Activated naive CD4-positive, alpha-beta T cell treated with anti-CD3 and anti-CD28 coated beads, Interleukin-2, amount 50 U/mL, for 16 hours (primary cell): ENCODE measurements at regions not wholly inside any gene's neighbourhood (a gene's known extent, or its start where the extent isn't known, plus 50 kb on each side); places are given as distances from the start of the nearest gene placed in this dataset.
A peak's percentile ranks its signal among the peaks of the same experiment; 100 is the strongest.
"Not testable (repeated sequence)": the region's sequence is repeated elsewhere in the genome, so short reads cannot be mapped to it uniquely, and the experiment has no call there.

Experiments used
- DNase-seq: peaks from one replicate; pipeline ENCODE4 v3.0.0-alpha.2; 2020

DNA sequence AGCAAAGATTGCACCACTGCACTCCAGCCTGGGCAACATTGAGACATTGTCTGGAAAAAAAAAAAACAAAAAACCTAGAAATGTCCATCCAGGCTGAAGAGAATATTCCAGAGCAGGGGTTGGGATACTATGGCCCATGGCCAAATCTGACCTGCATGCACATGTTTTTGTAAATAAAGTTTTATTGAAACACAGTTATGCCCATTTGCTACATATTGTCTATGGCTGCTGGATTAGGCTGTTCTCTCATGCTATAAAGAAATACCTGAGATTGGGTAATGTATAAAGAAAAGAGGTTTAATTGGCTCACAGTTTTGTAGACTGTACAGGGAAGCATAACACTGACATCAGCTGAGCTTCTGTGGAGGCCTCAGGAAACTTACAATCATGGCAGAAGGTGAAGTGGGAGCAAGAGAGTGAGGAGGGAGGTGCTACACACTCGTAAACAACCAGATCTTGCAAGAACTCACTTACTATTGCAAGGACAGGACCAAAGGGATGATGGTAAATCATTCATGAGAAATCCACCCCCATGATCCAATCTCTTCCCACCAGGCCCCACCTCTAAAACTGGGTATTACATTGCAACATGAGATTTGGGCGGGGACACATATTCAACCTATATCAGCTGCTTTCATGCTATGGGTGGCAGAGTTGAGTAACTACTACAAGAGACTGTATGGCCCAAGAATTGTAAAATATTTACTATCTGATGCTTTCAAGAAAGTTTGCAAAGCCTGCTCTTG, 137.8 kb upstream of the ROPN1B start:
- DNase-seq = not testable (repeated sequence)

GRCh38 chr3:125835562-125835961, 133.4 kb upstream of the ROPN1B start:
- DNase-seq = not testable (repeated sequence)

DNA sequence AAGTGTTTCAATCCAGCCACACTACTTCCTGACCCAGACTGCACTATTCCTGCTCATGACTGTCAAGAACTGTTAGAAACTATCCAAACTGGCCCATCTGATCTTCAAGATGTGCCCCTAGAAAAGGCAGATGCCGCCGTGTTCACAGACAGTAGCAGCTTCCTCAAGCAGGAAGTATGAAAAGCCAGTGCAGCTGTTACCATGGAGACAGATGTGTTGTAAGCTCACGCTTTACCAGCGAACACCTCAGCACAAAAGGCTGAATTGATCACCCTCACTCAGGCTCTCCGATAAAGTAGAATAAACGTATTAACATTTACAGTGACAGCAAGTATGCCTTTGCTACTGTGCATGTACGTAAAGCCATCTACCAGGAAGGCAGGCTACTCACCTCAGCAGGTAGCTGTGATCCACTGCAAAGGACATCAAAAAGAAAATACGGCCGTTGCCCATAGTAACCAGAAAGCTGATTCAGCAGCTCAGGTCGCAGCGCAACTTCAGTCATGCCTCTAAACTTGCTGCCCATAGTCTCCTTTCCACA, 132.9 kb upstream of the ROPN1B start:
- DNase-seq = not testable (repeated sequence)

DNA sequence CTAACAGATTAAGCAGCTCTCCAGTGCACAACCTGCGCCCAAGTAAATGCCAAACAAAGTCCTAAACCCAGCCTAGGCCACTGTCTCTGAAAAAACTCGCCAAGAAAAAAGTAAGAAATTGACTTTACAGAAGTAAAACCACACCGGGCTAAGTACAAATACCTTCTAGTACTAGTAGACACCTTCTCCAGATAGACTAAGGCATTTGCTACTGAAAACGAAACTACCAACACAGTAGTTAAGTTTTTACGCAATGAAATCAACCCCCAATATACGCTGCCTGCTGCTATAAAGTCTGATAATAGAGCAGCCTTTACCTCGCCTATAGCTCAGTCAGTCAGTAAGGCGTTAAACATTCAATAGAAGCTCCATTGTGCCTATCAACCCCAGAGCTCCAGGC, 132.2 kb upstream of the ROPN1B start:
- DNase-seq = not testable (repeated sequence)

- DNase-seq = not testable (repeated sequence)
Observed at GRCh38 chr3:125838857-125839256, 130.1 kb upstream of the ROPN1B start.

DNA sequence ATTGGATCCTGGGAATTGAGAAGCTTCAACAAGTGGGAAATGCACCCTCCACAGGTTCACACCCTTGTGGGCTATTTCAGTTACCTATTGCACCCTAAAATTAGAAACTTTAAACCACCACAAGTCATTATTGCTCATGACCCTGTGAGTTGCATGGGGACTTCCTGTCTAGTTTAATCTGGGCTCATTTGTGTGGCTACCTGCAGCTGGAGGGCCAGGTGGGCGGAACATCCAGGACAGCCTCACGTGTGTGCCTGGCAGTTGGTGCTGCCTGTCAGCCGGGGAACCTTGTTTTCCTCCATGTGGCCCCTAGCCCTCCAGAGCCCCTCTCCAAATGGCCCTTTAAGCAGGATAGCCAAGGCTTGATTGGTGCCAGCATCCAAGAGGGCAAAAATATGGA, 128.5 kb upstream of the ROPN1B start:
- not testable (repeated sequence) for DNase-seq

GRCh38 chr3:125847966-125848365, 121.0 kb upstream of the ROPN1B start:
- DNase-seq = not testable (repeated sequence)

- not testable (repeated sequence) for DNase-seq
Observed at GRCh38 chr3:125855006-125855405, 114.0 kb upstream of the ROPN1B start.

- not testable (repeated sequence) for DNase-seq
Observed at GRCh38 chr3:125860547-125860946, 108.4 kb upstream of the ROPN1B start.

- DNase-seq = not testable (repeated sequence)
Observed at GRCh38 chr3:125862841-125863254, 106.1 kb upstream of the ROPN1B start.

- not testable (repeated sequence) for DNase-seq
Observed at GRCh38 chr3:125864532-125864931, 104.4 kb upstream of the ROPN1B start.

DNA sequence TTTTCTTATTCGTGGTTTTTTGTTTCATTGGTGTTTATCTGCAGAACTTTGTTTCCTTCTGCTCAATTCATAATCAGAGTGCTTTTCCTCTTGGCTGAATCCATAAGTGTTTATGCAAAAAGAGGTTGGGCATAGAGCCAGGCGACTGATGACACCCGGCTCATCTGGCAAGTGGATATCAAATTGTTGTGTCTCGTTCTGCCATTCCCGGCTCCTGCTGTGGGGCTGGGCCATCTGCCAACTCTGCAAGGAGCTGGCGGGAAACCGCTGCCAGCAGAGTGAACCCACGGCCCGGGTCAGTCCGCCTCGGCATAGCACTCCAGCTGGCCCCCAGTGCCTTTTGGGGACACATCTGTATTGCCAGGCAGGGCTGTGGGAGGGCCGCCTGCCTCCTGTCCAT, 83.0 kb upstream of the ROPN1B start:
- DNase-seq = not testable (repeated sequence)

GRCh38 chr3:125899181-125899580, 69.8 kb upstream of the ROPN1B start:
- DNase-seq = not testable (repeated sequence)

GRCh38 chr3:125901473-125901872, 67.5 kb upstream of the ROPN1B start:
- not testable (repeated sequence) for DNase-seq

DNA sequence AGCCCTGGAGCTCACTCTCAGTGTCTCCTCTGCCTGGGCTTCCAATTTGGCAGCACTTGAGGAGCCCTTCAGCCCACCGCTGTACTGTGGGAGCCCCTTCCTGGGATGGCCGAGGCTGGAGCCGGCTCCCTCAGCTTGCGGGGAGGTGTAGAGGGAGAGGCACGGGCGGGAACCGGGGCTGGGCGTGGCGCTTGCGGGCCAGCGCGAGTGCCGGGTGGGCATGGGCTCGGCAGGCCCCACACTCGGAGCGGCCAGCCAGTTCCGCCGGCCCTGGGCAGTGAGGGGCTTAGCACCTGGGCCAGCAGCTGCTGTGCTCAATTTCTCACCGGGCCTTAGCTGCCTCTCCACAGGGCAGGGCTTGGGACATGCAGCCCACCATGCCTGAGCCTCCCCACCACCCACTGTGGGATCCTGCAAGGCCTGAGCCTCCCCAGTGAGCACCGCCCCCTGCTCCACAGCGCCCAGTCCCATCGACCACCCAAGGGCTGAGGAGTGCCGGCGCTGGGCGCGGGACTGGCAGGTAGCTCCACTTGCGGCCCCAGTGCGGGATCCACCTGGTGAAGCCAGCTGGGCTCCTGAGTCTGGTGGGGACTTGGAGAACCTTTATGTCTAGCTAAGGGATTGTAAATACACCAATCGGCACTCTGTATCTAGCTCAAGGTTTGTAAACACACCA, 65.1 kb upstream of the ROPN1B start:
- DNase-seq = not testable (repeated sequence)

GRCh38 chr3:125907279-125907678, 61.7 kb upstream of the ROPN1B start:
- DNase-seq = not testable (repeated sequence)

GRCh38 chr3:125910851-125911250, 58.1 kb upstream of the ROPN1B start:
- not testable (repeated sequence) for DNase-seq

- DNase-seq = not testable (repeated sequence)
Observed at GRCh38 chr3:125914608-125915436, 54.2 kb upstream of the ROPN1B start.

DNA sequence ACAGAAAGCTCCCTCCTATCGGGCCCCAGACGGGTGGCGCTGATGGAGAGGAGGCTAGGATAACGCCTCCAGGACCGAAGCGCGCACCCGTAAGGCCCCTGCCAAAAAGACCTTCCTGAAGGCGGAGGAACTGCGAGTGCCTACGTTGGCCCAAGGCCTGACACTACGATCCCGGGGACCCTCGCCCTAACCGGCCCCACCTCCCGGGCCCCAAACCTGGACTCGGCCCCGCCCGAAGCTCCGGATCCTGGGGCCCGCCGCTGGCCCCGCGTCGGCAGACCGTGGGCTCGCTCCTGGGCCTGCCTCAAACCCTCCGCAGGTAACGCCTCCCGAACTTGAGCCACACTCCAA, 53.6 kb upstream of the ROPN1B start:
- DNase-seq = peak; percentile 21

GRCh38 chr3:125915792-125916375, 53.1 kb upstream of the ROPN1B start:
- peak; percentile 100 for DNase-seq

DNA sequence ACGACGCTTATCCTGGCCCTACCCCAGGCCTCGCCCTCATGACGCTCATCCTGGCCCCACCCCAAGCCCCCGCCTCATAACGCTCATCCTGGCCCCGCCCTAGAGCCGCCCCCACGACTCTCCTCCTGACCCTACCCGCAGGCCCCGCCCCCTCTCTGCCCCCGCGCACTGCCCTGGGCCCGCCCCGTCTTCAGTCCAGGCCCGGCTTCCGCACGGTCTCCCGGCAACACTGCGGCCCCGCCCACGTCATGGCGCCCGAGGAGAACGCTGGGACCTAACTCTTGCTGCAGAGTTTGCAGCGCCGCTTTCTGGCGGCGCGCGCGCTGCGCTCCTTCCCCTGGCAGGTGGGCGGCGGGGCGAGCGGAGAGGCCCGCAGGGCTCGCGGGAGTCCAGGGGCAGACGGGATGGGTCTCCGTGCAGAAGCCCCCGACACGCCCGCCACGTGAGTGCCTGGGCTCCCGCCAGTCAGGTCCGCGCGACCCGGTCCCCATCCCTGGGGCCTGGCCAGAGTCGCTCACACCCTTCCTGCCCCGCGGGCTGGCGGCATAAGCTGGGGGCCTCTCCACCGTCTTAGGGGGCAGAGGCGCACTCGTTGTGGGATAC, 52.5 kb upstream of the ROPN1B start:
- peak; percentile 95 for DNase-seq

DNA sequence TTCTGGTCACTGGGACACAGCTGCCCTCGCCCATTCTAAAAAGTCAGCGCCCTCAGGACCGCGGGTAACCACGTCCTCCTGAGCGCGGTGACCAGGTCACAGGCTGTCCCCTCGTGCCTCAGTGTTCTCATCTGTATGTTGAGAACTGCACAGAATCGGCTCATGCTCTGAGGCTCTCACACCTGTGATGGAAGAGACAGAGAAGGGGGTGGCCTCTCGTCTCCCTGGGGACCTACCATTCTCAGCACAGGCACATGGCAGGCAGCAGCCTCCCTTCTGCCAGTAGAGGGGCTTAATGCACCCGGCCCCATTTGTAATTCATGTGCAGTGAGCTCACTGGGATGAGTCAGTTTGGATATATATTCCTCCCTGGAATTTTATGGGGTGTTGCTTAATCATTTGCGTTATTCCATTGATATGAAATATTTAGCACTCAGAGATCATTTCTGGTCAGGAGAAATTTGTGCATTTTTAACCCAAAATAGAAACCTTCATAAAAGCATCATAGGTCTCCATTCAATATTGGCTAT, 51.9 kb upstream of the ROPN1B start:
- peak; percentile 30 for DNase-seq
